ENCODE measurements at regions not wholly inside any gene's neighbourhood (a gene's known extent, or its start where the extent isn't known, plus 50 kb on each side); places are given as distances from the start of the nearest gene placed in this dataset.

GRCh38 chr1:14100919-14101318 lies 400.9 kb downstream of the PRDM2 start:
- no peak for DNase-seq

- DNase-seq, result no peak
Observed at GRCh38 chr1:14102180-14102579, 402.2 kb downstream of the PRDM2 start.

GRCh38 chr1:14103878-14104430 lies 404.0 kb downstream of the PRDM2 start:
- no peak for DNase-seq

- DNase-seq, result no peak
Observed at GRCh38 chr1:14106126-14106525, 406.1 kb downstream of the PRDM2 start.

- no peak for DNase-seq
Observed at GRCh38 chr1:14106679-14107313, 406.8 kb downstream of the PRDM2 start.

- no peak for DNase-seq
Observed at GRCh38 chr1:14108356-14109275, 408.6 kb downstream of the PRDM2 start.

- no peak for DNase-seq
Observed at GRCh38 chr1:14109276-14109635, 409.3 kb downstream of the PRDM2 start.

GRCh38 chr1:14110040-14110439 lies 410.1 kb downstream of the PRDM2 start:
- no peak for DNase-seq

- DNase-seq, result no peak
Observed at GRCh38 chr1:14111121-14111520, 411.1 kb downstream of the PRDM2 start.

GRCh38 chr1:14112613-14113012 lies 412.6 kb downstream of the PRDM2 start:
- no peak for DNase-seq

GRCh38 chr1:14113271-14113670 lies 413.3 kb downstream of the PRDM2 start:
- no peak for DNase-seq

- DNase-seq, result peak; percentile 55
Observed at GRCh38 chr1:14113841-14114567, 414.0 kb downstream of the PRDM2 start.

GRCh38 chr1:14115976-14116375 lies 416.0 kb downstream of the PRDM2 start:
- no peak for DNase-seq

- no peak for DNase-seq
Observed at GRCh38 chr1:14117700-14118099, 417.7 kb downstream of the PRDM2 start.

GRCh38 chr1:14118691-14119485 lies 418.9 kb downstream of the PRDM2 start:
- DNase-seq, result no peak

- DNase-seq, result no peak
Observed at GRCh38 chr1:14120895-14121294, 420.9 kb downstream of the PRDM2 start.

- no peak for DNase-seq
Observed at GRCh38 chr1:14128096-14128495, 428.1 kb downstream of the PRDM2 start.

- no peak for DNase-seq
Observed at GRCh38 chr1:14129009-14129408, 429.0 kb downstream of the PRDM2 start.

- no peak for DNase-seq
Observed at GRCh38 chr1:14135070-14135469, 435.1 kb downstream of the PRDM2 start.

- DNase-seq, result no peak
Observed at GRCh38 chr1:14136152-14136763, 436.3 kb downstream of the PRDM2 start.

- no peak for DNase-seq
Observed at GRCh38 chr1:14136881-14137280, 436.9 kb downstream of the PRDM2 start.
